GM12878 (cell line): ENCODE measurements at regions not wholly inside any gene's neighbourhood (a gene's known extent, or its start where the extent isn't known, plus 50 kb on each side); places are given as distances from the start of the nearest gene placed in this dataset.

Experiments used
- ATAC-seq: fragments of 200-7000 bp; cut with Tn5 transposase; 3 replicates; pipeline ENCODE4 v1.9.1; 2020; ENCODE audit warnings: mild to moderate bottlenecking, moderate library complexity
- BruUV-seq: library from RNA; stranded (reverse); fragments of 400-500 nt; replicated peaks from 2 replicates; lab custom pipeline; 2021; lab: Mats Ljungman, UMichigan
- CTCF ChIA-PET: fragments of 300-600 bp; sonication (Branson Sonifier 250); formaldehyde crosslinking; extraction: SDS; loops from one replicate; lab custom pipeline; 2021; ENCODE audit warnings: inconsistent platforms; lab: Yijun Ruan, JAX
- POLR2A ChIA-PET: fragments of 350-600 bp; formaldehyde crosslinking; extraction: SDS; loops from one replicate; lab custom pipeline; 2021; ENCODE audit warnings: inconsistent platforms; lab: Charles Lee
- RAD21 ChIA-PET: fragments of 300-600 bp; sonication (Branson Sonifier 250); formaldehyde crosslinking; loops from one replicate; lab custom pipeline; 2023; ENCODE audit warnings: antibody characterized with exemption; ENCODE audit not compliant: unreplicated experiment; lab: Charles Lee
- SMC1A ChIA-PET: fragments of 300-600 bp; sonication (Branson Sonifier 250); formaldehyde crosslinking; loops from one replicate; lab custom pipeline; 2023; ENCODE audit not compliant: unreplicated experiment, uncharacterized antibody; lab: Charles Lee
- DNase-seq: peaks from one replicate; pipeline ENCODE4 v3.0.0-alpha.2; 2011; ENCODE audit warnings: low read depth, low spot score
- FAIRE-seq: peaks from 3 replicates; lab custom pipeline; 2011; peaks lifted over from hg19 to GRCh38; lab: Jason Lieb, UNC
- H2AFZ ChIP-seq: 2 replicates; pipeline ENCODE4 v1.6.0; 2011; ENCODE audit warnings: low read depth, low read length, control low read depth; ENCODE audit not compliant: control insufficient read depth
- H3K27ac ChIP-seq: 2 replicates; pipeline ENCODE4 v1.5.1; 2011; ENCODE audit warnings: control low read depth; ENCODE audit not compliant: control insufficient read depth, insufficient read depth
- H3K27me3 ChIP-seq, 2 experiments: replicated peaks in 1 of 2; 2 replicates each; pipeline versions ENCODE4 v1.6.0 to v1.6.1; 2011; ENCODE audit warnings: low read length in 1 of 2; ENCODE audit not compliant: control insufficient read depth in 2 of 2, insufficient read depth in 2 of 2
- H3K36me3 ChIP-seq, 2 experiments: 2 replicates each; pipeline ENCODE4 v1.5.1; 2011; ENCODE audit warnings: low read length in 1 of 2; ENCODE audit not compliant: control insufficient read depth in 2 of 2, insufficient read depth in 2 of 2
- H3K4me1 ChIP-seq: 2 replicates; pipeline ENCODE4 v1.6.1; 2011; ENCODE audit warnings: mild to moderate bottlenecking, low read length, moderate library complexity, mixed read lengths; ENCODE audit not compliant: control insufficient read depth, insufficient read depth
- H3K4me2 ChIP-seq: 2 replicates; pipeline ENCODE4 v1.6.0; 2011; ENCODE audit warnings: control low read depth; ENCODE audit not compliant: control insufficient read depth, insufficient read depth
- H3K4me3 ChIP-seq: fragments of 200-600 bp; sonication (generic); 2 replicates; pipeline ENCODE4 v1.5.1; 2016
- H3K79me2 ChIP-seq: 2 replicates; pipeline ENCODE4 v1.6.0; 2011; ENCODE audit warnings: low read length; ENCODE audit not compliant: control insufficient read depth, insufficient read depth
- H3K9ac ChIP-seq: 2 replicates; pipeline ENCODE4 v1.8.0; 2011; ENCODE audit warnings: low read length, control low read depth, mixed read lengths; ENCODE audit not compliant: control insufficient read depth, insufficient read depth
- H3K9me3 ChIP-seq: replicated peaks from 3 replicates; pipeline ENCODE4 v1.5.1; 2011; ENCODE audit warnings: mild to moderate bottlenecking, low read length; ENCODE audit not compliant: control insufficient read depth, insufficient read depth
- H4K20me1 ChIP-seq: 2 replicates; pipeline ENCODE4 v1.6.0; 2011; ENCODE audit not compliant: control insufficient read depth, insufficient read depth
- CEBPB ChIP-seq, 2 experiments: fragments of 150-350 bp in 1 of 2; IDR thresholded peaks; 2 replicates each; pipeline ENCODE4 v1.6.1; 2012 to 2014; ENCODE audit warnings: low read depth in 2 of 2, low read length in 2 of 2, borderline replicate concordance in 1 of 2, inconsistent platforms in 1 of 2
- HDAC6 ChIP-seq: fragments of 200-600 bp; sonication (generic); IDR thresholded peaks from one replicate; pipeline ENCODE4 v1.8.0; 2017; ENCODE audit warnings: antibody characterized with exemption; ENCODE audit not compliant: unreplicated experiment
- IKZF2 ChIP-seq, 2 experiments: fragments of 450-650 bp; IDR thresholded peaks; 2 replicates each; pipeline ENCODE4 v1.6.1; 2017; ENCODE audit warnings: mild to moderate bottlenecking in 2 of 2, moderate library complexity in 2 of 2
- JUNB ChIP-seq: IDR thresholded peaks from 2 replicates; pipeline ENCODE4 v1.6.1; 2016; ENCODE audit warnings: antibody characterized with exemption, mild to moderate bottlenecking
- MEF2B ChIP-seq: fragments of 450-650 bp; IDR thresholded peaks from 2 replicates; pipeline ENCODE4 v1.6.1; 2018; ENCODE audit warnings: mild to moderate bottlenecking, moderate library complexity; ENCODE audit not compliant: partially characterized antibody, poor library complexity, severe bottlenecking
- MYB ChIP-seq: fragments of 150-350 bp; IDR thresholded peaks from 2 replicates; pipeline ENCODE4 v1.6.1; 2014; ENCODE audit warnings: mild to moderate bottlenecking, low read depth, low read length, borderline replicate concordance
- NR2C1 ChIP-seq: fragments of 450-650 bp; IDR thresholded peaks from 2 replicates; pipeline ENCODE4 v1.6.1; 2017; ENCODE audit warnings: antibody characterized with exemption, mild to moderate bottlenecking, moderate library complexity
- RAD51 ChIP-seq: fragments of 450-650 bp; IDR thresholded peaks from 2 replicates; pipeline ENCODE4 v1.6.1; 2016; ENCODE audit warnings: moderate library complexity, mild to moderate bottlenecking, inconsistent platforms
- RELA ChIP-seq: fragments of 450-650 bp; IDR thresholded peaks from 2 replicates; pipeline ENCODE4 v1.8.0; 2014; ENCODE audit warnings: borderline replicate concordance; ENCODE audit not compliant: partially characterized antibody
- SMC3 ChIP-seq: IDR thresholded peaks from 2 replicates; pipeline ENCODE4 v1.6.1; 2011; ENCODE audit warnings: low read length, improper control_type of control experiment, borderline replicate concordance
- STAT3 ChIP-seq: IDR thresholded peaks from 2 replicates; pipeline ENCODE4 v1.6.1; 2011; ENCODE audit warnings: low read depth, low read length, improper control_type of control experiment
- TBL1XR1 ChIP-seq: IDR thresholded peaks from 2 replicates; pipeline ENCODE4 v1.6.1; 2012; ENCODE audit warnings: low read depth, low read length, improper control_type of control experiment
- ZBED1 ChIP-seq: IDR thresholded peaks from 2 replicates; pipeline ENCODE4 v1.6.1; 2016; ENCODE audit warnings: borderline replicate concordance
- WGBS: methylation state at CpG from one replicate; pipeline ENCODE4 v1.1.6; 2016; ENCODE audit warnings: low lambda C conversion rate; ENCODE audit not compliant: insufficient replicate concordance, insufficient coverage; ENCODE audit errors: missing lambda C conversion rate; 5-methylcytosine and 5-hydroxymethylcytosine counted together
- in situ Hi-C: fragments of 300-500 bp; cut with MboI; formaldehyde crosslinking; loops from 9 replicates; pipeline ENCODE4 v1.14.3; 2018; ENCODE audit warnings: mixed read lengths
- intact Hi-C: fragments of 100-400 bp; cut with micrococcal nuclease; formaldehyde crosslinking; loops from one replicate; pipeline ENCODE4 v1.14.2; 2022; ENCODE audit not compliant: unreplicated experiment
- TF ChIP-seq, protein P1 (sequence below): fragments of 450-650 bp; IDR thresholded peaks from 2 replicates; pipeline ENCODE4 v1.6.1; 2014; ENCODE audit warnings: mild to moderate bottlenecking
- TF ChIP-seq, protein P2 (sequence below): fragments of 450-650 bp; IDR thresholded peaks from 2 replicates; pipeline ENCODE4 v1.6.1; 2018; ENCODE audit warnings: mild to moderate bottlenecking, low read depth, moderate library complexity; ENCODE audit not compliant: partially characterized antibody
- TF ChIP-seq, protein P3 (sequence below): IDR thresholded peaks from 2 replicates; pipeline ENCODE4 v1.6.1; 2011; ENCODE audit warnings: low read depth, mild to moderate bottlenecking, low read length, moderate library complexity, borderline replicate concordance; ENCODE audit errors: extremely low read depth

DNA sequence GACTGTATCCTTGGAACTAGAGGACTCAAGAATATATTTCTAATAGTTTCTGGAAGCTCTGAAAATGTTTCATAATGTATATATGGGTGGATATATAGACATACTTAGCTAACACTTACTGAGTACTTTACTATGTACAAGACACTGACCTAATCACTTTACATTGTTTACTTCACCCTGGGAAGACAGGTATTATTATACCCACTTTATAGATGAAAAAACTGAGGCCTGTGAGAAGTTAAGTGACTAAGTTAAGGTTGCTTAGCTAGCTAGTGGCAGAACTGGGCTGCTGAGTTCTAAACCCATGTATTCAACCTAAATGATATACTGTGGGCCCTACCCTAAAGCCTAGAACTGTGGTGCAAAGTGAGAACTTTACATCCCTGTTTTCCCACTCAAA lies 79.1 kb upstream of the SSTR1 start (continued):
- TF ChIP-seq SMC3 (no peak), MYB (no peak)

DNA sequence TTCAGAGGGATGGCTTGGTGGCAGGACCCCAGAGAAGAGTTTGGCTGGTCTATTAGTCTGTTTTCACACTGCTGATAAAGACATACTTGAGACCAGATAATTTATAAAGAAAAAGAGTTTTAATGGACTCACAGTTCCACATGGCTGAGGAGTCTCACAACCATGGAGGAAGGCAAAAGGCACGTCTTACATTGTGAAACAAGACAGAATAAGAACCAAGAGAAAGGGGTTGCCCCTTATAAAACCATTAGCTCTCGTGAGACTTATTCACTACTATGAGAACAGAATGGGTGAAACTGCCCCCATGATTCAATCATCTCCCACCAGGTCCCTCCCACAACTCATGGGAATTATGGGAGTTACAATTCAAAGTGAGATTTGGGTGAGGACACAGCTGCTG lies 78.5 kb upstream of the SSTR1 start:
- 0% methylated on average over 2 of the region's 2 CpGs for WGBS

More for the DNA sequence above, 78.5 kb upstream of the SSTR1 start:
- no peak overlapping the region for H2AFZ ChIP-seq
- H3K27ac ChIP-seq: no peak overlapping the region
- no peaks in the 10 kb centered on the region for H3K9me3 ChIP-seq
- no peak overlapping the region for H3K9ac ChIP-seq
- no peak overlapping the region for H3K4me3 ChIP-seq
- no peak for ATAC-seq
- ChIA-PET SMC1A (interaction anchor here (1.2 kb wide), 1 partner anchor 56 kb away, joined by 5 read pairs; no protein-coding TSS in a partner anchor), POLR2A (no interaction called here), CTCF (no interaction called here), RAD21 (interaction anchor here (1.1 kb wide), 1 partner anchor 51 kb away, joined by 3 read pairs; no protein-coding TSS in a partner anchor)
- no peaks in the 10 kb centered on the region for H3K27me3 ChIP-seq
- intact Hi-C loops (no loop called here), in situ Hi-C loops (no loop called here)
- BruUV-seq: no TSS peak
- H3K4me1 ChIP-seq: no peaks in the 10 kb centered on the region
- no peaks in the 10 kb centered on the region for H3K36me3 ChIP-seq
- no peaks in the 10 kb centered on the region for H4K20me1 ChIP-seq
- no peak for TF ChIP-seq ZBED1
- TF ChIP-seq NR2C1: no peak
- no peak for TF ChIP-seq STAT3
- TF ChIP-seq HDAC6: no peak
- TF ChIP-seq, protein P1, sequence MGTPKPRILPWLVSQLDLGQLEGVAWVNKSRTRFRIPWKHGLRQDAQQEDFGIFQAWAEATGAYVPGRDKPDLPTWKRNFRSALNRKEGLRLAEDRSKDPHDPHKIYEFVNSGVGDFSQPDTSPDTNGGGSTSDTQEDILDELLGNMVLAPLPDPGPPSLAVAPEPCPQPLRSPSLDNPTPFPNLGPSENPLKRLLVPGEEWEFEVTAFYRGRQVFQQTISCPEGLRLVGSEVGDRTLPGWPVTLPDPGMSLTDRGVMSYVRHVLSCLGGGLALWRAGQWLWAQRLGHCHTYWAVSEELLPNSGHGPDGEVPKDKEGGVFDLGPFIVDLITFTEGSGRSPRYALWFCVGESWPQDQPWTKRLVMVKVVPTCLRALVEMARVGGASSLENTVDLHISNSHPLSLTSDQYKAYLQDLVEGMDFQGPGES: no peak
- TF ChIP-seq, protein P2, sequence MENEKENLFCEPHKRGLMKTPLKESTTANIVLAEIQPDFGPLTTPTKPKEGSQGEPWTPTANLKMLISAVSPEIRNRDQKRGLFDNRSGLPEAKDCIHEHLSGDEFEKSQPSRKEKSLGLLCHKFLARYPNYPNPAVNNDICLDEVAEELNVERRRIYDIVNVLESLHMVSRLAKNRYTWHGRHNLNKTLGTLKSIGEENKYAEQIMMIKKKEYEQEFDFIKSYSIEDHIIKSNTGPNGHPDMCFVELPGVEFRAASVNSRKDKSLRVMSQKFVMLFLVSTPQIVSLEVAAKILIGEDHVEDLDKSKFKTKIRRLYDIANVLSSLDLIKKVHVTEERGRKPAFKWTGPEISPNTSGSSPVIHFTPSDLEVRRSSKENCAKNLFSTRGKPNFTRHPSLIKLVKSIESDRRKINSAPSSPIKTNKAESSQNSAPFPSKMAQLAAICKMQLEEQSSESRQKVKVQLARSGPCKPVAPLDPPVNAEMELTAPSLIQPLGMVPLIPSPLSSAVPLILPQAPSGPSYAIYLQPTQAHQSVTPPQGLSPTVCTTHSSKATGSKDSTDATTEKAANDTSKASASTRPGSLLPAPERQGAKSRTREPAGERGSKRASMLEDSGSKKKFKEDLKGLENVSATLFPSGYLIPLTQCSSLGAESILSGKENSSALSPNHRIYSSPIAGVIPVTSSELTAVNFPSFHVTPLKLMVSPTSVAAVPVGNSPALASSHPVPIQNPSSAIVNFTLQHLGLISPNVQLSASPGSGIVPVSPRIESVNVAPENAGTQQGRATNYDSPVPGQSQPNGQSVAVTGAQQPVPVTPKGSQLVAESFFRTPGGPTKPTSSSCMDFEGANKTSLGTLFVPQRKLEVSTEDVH: no peak
- no peak for TF ChIP-seq JUNB
- TF ChIP-seq RELA: no peak
- no peak for TF ChIP-seq RAD51
- TF ChIP-seq, protein P3, sequence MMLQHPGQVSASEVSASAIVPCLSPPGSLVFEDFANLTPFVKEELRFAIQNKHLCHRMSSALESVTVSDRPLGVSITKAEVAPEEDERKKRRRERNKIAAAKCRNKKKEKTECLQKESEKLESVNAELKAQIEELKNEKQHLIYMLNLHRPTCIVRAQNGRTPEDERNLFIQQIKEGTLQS: no peak
- TF ChIP-seq TBL1XR1: no peak
- no peak for TF ChIP-seq IKZF2 (IDR thresholded peaks at IDR 0.05)
- no peak for TF ChIP-seq MEF2B
- no peak for TF ChIP-seq CEBPB (IDR thresholded peaks at IDR 0.05; ENCODE audit: borderline replicate concordance in 1 of 2, low read depth in 2 of 2, low read length in 2 of 2)
- H3K4me2 ChIP-seq: no peak overlapping the region
- DNase-seq: no peak
- FAIRE-seq: no peak
- no peaks in the 10 kb centered on the region for H3K79me2 ChIP-seq
